A673 (cell line): ENCODE measurements at regions not wholly inside any gene's neighbourhood (a gene's known extent, or its start where the extent isn't known, plus 50 kb on each side); places are given as distances from the start of the nearest gene placed in this dataset.

Experiments
- EZH2 ChIP-seq: fragments of 200-600 bp; sonication (generic); IDR thresholded peaks from 2 replicates; pipeline ENCODE4 v1.6.1; 2017; ENCODE audit warnings: borderline replicate concordance, low read depth, mild to moderate bottlenecking, mixed read lengths, antibody characterized with exemption, low read length; ENCODE audit not compliant: poor library complexity, severe bottlenecking
- TF ChIP-seq, protein P1 (sequence below): fragments of 300-800, 200-600 bp; sonication (generic); conservative IDR thresholded peaks from 2 replicates; pipeline ENCODE4 v1.5.1; 2017; ENCODE audit warnings: low read depth, mild to moderate bottlenecking, antibody characterized with exemption, low read length, moderate library complexity, mixed read lengths

DNA sequence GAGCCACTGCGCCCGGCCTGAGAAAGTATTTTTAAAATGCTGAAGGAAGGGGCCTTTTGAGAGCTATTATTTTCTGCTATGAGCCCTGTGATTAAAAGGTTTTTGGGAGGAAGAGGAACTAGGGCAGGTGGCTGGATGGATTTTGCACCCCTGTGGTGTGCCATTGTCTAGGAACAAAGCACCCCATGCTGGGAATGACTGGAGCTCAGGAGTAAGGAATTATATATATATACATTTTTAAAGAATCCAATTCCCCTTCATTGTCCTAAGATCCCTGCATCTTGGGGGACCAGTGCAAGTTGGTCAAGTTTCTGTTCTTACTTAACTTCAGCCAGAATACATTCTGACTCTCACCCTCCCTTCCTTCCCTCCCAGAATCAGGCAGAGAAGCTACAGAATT is 91.6 kb downstream of the ZNF648 start:
- TF ChIP-seq, protein P1, sequence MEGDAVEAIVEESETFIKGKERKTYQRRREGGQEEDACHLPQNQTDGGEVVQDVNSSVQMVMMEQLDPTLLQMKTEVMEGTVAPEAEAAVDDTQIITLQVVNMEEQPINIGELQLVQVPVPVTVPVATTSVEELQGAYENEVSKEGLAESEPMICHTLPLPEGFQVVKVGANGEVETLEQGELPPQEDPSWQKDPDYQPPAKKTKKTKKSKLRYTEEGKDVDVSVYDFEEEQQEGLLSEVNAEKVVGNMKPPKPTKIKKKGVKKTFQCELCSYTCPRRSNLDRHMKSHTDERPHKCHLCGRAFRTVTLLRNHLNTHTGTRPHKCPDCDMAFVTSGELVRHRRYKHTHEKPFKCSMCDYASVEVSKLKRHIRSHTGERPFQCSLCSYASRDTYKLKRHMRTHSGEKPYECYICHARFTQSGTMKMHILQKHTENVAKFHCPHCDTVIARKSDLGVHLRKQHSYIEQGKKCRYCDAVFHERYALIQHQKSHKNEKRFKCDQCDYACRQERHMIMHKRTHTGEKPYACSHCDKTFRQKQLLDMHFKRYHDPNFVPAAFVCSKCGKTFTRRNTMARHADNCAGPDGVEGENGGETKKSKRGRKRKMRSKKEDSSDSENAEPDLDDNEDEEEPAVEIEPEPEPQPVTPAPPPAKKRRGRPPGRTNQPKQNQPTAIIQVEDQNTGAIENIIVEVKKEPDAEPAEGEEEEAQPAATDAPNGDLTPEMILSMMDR = no peak
- no peak for TF ChIP-seq EZH2
